Sigmoid colon (tissue), 6 donors: ENCODE measurements at regions not wholly inside any gene's neighbourhood (a gene's known extent, or its start where the extent isn't known, plus 50 kb on each side); places are given as distances from the start of the nearest gene placed in this dataset.

Source experiments
- DNase-seq: peaks from one replicate; pipeline ENCODE4 v3.0.0-alpha.2; 2019
- H3K27ac ChIP-seq, 4 donors: fragments of 200-600 bp; sonication (generic); one replicate each; pipeline ENCODE4 v1.5.1; 2016 to 2019; ENCODE audit warnings: mild to moderate bottlenecking in 1 of 4
- H3K27me3 ChIP-seq, 3 donors: fragments of 200-600 bp; sonication (generic); one replicate each; pipeline ENCODE4 v1.5.1; 2019; ENCODE audit warnings: mild to moderate bottlenecking in 1 of 3
- H3K36me3 ChIP-seq, 4 donors: fragments of 200-600 bp; sonication (generic); one replicate each; pipeline ENCODE4 v1.5.1; 2016 to 2019
- H3K4me1 ChIP-seq, 4 donors: fragments of 200-600 bp; sonication (generic); one replicate each; pipeline ENCODE4 v1.5.1; 2017 to 2019
- H3K4me3 ChIP-seq, 4 donors: fragments of 200-600 bp; sonication (generic); one replicate each; pipeline ENCODE4 v1.5.1; 2017 to 2019; ENCODE audit warnings: mild to moderate bottlenecking in 2 of 4, moderate library complexity in 1 of 4
- H3K9me3 ChIP-seq, 4 donors: fragments of 200-600 bp in 3 of 4; sonication (generic) in 3 of 4; one replicate each; pipeline versions ENCODE4 v1.5.1 to v1.6.1; 2013 to 2019
- EP300 ChIP-seq, 4 donors: sonication (generic); formaldehyde crosslinking; IDR thresholded peaks; one replicate each; pipeline ENCODE4 v1.6.1; 2017; ENCODE audit warnings: antibody characterized with exemption in 4 of 4
- POLR2A ChIP-seq, 2 donors: fragments of 450-650 bp; IDR thresholded peaks; one replicate each; pipeline ENCODE4 v1.6.1; 2016; ENCODE audit warnings: antibody characterized with exemption in 2 of 2, mild to moderate bottlenecking in 2 of 2, moderate library complexity in 2 of 2
- POLR2AphosphoS5 ChIP-seq, 4 donors: sonication (generic); formaldehyde crosslinking; IDR thresholded peaks; one replicate each; pipeline ENCODE4 v1.6.1; 2017; ENCODE audit warnings: antibody characterized with exemption in 4 of 4
- WGBS, 2 donors: extraction: QIAGEN DNeasy Blood & Tissue Kit; methylation state at CpG; one replicate each; pipeline ENCODE4 v1.1.7; 2013; 5-methylcytosine and 5-hydroxymethylcytosine counted together
- intact Hi-C: fragments of 100-400 bp; cut with DNase I; formaldehyde crosslinking; loops from one replicate; pipeline ENCODE4 v1.15.1; 2023
- TF ChIP-seq, protein P1 (sequence below), 4 experiments: fragments of 450-650 bp in 3 of 4; fragments of 200-600 bp in 1 of 4; IDR thresholded peaks; one replicate each; pipeline ENCODE4 v1.5.1; 2016 to 2019; ENCODE audit warnings: antibody characterized with exemption in 4 of 4, mild to moderate bottlenecking in 3 of 4, moderate library complexity in 2 of 4
- donor health status: healthy with polysubstance abuse.
- donor health status: healthy.

DNA sequence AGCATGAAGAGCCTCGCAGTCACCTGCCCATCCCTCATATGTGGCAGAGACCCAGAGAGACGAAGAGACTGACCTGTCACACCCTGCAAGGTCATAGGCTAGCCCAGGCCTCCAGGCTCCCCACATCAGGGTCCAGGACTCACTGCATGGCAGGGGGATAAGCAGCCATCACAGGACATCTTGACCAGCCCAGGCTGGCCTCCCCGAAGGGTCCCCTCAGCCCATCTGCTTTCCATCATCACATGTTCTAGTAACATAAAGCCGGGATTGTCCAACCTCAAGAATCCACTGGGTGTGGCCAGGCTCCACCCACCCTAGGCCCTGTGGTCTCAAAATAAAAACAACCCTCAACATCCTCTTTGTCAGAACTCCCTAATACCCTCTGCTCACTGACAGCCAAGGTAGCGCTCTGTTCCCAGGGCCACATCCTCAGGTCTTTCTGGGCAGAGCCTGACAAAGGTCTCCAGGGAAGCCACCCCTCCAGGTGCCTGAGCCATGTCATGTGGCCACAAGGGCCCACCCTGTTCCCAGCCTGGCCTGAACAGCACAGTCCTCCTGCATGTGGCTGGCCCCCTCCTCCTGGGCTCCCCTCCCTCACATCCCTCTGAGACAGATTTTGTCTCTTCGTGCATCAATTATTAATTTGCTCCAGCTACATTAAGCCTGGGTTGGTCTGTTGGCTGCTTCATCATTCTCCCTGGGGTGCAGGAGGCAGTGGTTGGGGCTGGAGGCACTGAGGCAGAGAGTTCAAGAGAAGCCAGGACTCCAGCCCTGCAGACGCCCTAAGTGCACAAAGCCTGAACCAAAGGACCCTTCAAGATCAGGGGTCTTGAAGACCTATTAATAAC is 131.8 kb upstream of the UNC5B start:
- H3K9me3 ChIP-seq = no peaks in the 10 kb centered on the region
- intact Hi-C loops = no loop called here
- no peak overlapping the region for H3K4me3 ChIP-seq
- peak; percentile 39 for DNase-seq
- H3K27me3 ChIP-seq = no peaks in the 10 kb centered on the region
- no peak overlapping the region for H3K27ac ChIP-seq
- H3K36me3 ChIP-seq = no peaks in the 10 kb centered on the region
- WGBS, 2 donors = 61 to 76% methylated on average over 7 of the region's 7 CpGs
- TF ChIP-seq POLR2A (IDR thresholded peaks at IDR 0.05) (no peak), EP300 (IDR thresholded peaks at IDR 0.05) (no peak), POLR2AphosphoS5 (IDR thresholded peaks at IDR 0.05) (no peak)
- TF ChIP-seq, protein P1, sequence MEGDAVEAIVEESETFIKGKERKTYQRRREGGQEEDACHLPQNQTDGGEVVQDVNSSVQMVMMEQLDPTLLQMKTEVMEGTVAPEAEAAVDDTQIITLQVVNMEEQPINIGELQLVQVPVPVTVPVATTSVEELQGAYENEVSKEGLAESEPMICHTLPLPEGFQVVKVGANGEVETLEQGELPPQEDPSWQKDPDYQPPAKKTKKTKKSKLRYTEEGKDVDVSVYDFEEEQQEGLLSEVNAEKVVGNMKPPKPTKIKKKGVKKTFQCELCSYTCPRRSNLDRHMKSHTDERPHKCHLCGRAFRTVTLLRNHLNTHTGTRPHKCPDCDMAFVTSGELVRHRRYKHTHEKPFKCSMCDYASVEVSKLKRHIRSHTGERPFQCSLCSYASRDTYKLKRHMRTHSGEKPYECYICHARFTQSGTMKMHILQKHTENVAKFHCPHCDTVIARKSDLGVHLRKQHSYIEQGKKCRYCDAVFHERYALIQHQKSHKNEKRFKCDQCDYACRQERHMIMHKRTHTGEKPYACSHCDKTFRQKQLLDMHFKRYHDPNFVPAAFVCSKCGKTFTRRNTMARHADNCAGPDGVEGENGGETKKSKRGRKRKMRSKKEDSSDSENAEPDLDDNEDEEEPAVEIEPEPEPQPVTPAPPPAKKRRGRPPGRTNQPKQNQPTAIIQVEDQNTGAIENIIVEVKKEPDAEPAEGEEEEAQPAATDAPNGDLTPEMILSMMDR (IDR thresholded peaks at IDR 0.05) = no peak
- H3K4me1 ChIP-seq = no peaks in the 10 kb centered on the region

DNA sequence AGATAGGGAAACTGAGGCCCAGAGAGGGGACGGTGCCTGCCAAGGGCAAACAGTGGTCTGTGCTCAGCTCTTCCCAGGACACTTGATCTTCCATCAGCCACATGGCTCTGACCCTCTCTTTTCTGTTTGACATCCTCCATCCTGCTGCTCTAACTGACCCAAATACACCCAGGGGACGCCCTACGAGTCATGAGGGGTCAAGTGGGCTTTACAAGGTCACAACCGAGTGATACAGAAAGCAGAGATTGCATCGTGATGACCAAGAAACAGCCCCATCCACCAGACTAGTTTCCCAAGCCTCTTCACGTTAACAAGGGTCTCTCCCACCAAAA is 131.2 kb upstream of the UNC5B start:
- no peaks in the 10 kb centered on the region for H3K36me3 ChIP-seq
- DNase-seq = peak; percentile 27
- 60 to 77% methylated on average over 6 of the region's 6 CpGs for WGBS, 2 donors
- no peak overlapping the region for H3K4me3 ChIP-seq
- no peak overlapping the region for H3K27ac ChIP-seq
- TF ChIP-seq POLR2AphosphoS5 (IDR thresholded peaks at IDR 0.05) (no peak), EP300 (IDR thresholded peaks at IDR 0.05) (no peak), POLR2A (IDR thresholded peaks at IDR 0.05) (no peak)
- TF ChIP-seq, protein P1 (IDR thresholded peaks at IDR 0.05) = no peak
- no peaks in the 10 kb centered on the region for H3K27me3 ChIP-seq
- intact Hi-C loops = no loop called here
- no peaks in the 10 kb centered on the region for H3K4me1 ChIP-seq
- H3K9me3 ChIP-seq = no peaks in the 10 kb centered on the region

DNA sequence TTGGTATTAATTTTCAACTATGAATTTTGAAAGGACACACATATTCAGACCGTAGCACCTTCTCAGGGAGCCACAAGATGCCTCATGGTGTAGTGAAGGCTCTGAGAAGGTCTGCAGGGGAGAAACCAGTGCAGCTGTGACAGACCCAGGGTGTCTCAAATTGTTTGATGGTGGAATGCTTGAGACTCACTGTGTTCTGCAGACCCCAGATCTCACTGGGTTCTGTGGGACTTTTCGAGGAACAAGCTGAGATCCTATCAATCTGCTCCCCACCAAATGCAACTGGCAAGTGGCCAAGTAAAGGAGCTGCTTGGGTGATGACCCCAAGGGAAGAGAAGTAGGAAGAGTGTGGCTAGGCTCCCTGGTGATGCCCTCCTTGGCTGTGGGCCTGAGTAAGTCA is 130.5 kb upstream of the UNC5B start:
- no peaks in the 10 kb centered on the region for H3K27me3 ChIP-seq
- no peaks in the 10 kb centered on the region for H3K4me1 ChIP-seq
- no peak overlapping the region for H3K4me3 ChIP-seq
- no peaks in the 10 kb centered on the region for H3K9me3 ChIP-seq
- WGBS, 2 donors = 82 to 89% methylated on average over 2 of the region's 2 CpGs
- H3K27ac ChIP-seq = no peak overlapping the region
- no peak for TF ChIP-seq EP300 (IDR thresholded peaks at IDR 0.05)
- TF ChIP-seq, protein P1 (IDR thresholded peaks at IDR 0.05) = no peak
- TF ChIP-seq POLR2AphosphoS5 (IDR thresholded peaks at IDR 0.05) = no peak
- TF ChIP-seq POLR2A (IDR thresholded peaks at IDR 0.05) = no peak
- intact Hi-C loops = no loop called here
- H3K36me3 ChIP-seq = no peaks in the 10 kb centered on the region
- DNase-seq = peak; percentile 50

DNA sequence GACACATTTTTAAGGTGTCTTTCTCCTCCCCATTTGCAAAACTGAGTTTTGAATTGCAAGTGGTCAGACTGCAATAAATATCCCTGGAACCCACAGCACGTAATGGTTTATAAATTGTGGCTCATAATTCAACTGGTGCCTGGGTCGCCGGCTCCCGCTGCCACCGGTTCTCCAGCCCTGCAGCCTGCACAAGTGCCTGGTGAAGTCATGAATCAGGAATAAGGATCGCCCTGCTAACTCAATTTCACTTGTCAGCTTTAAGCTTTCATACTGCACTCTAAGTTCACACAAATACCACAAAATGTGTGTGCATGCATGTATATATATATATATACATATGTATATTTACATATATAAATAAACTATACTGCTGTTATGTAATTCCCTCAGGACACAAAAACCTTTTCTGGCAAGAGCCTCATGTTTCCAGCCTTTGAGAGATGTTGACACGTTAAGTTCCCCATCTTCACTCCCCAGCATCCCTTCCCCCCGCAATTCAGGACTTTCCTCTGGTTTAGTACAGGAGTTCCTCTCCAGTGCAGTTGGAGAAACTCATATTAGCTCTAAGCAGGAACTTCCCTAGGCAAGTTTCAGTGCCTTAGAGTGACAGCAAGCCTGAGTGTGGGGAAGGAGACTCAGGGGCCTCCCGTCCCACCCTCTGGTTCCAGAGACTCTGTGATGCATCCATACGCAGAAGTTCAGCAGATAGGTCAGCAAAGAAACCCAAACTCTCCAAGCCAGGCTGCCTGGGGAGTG is 129.2 kb upstream of the UNC5B start:
- no peaks in the 10 kb centered on the region for H3K9me3 ChIP-seq
- H3K36me3 ChIP-seq = no peaks in the 10 kb centered on the region
- no peak overlapping the region for H3K4me3 ChIP-seq
- no peaks in the 10 kb centered on the region for H3K27me3 ChIP-seq
- no peaks in the 10 kb centered on the region for H3K4me1 ChIP-seq
- WGBS, 2 donors = 79 to 80% methylated on average over 10 of the region's 10 CpGs
- peak; percentile 50 for DNase-seq
- intact Hi-C loops = no loop called here
- TF ChIP-seq POLR2AphosphoS5 (IDR thresholded peaks at IDR 0.05) (no peak), EP300 (IDR thresholded peaks at IDR 0.05) (no peak), POLR2A (IDR thresholded peaks at IDR 0.05) (no peak)
- TF ChIP-seq, protein P1 (IDR thresholded peaks at IDR 0.05) = no peak
- H3K27ac ChIP-seq = no peak overlapping the region
